ENCODE measurements at regions not wholly inside any gene's neighbourhood (a gene's known extent, or its start where the extent isn't known, plus 50 kb on each side); places are given as distances from the start of the nearest gene placed in this dataset.

GRCh38 chr10:121288864-121289661 is 309.2 kb downstream of the FGFR2 start:
- no peak for DNase-seq (ENCODE audit: low spot score)
- no peak for TF ChIP-seq CTCF (IDR thresholded peaks at IDR 0.05; ENCODE audit: extremely low read depth, insufficient read depth, missing control alignments)
- in situ Hi-C loops (cut with MboI; ENCODE audit: low pct_unique_long_range_greater_than_20kb, low sequenced_read_pairs, unreplicated experiment) = no loop called here

GRCh38 chr10:121289800-121290199 is 308.4 kb downstream of the FGFR2 start:
- in situ Hi-C loops (cut with MboI; ENCODE audit: low pct_unique_long_range_greater_than_20kb, low sequenced_read_pairs, unreplicated experiment) = no loop called here
- no peak for DNase-seq (ENCODE audit: low spot score)
- no peak for TF ChIP-seq CTCF (IDR thresholded peaks at IDR 0.05; ENCODE audit: extremely low read depth, insufficient read depth, missing control alignments)

- no peak for DNase-seq (ENCODE audit: low spot score)
- no peak for TF ChIP-seq CTCF (IDR thresholded peaks at IDR 0.05; ENCODE audit: extremely low read depth, insufficient read depth, missing control alignments)
- in situ Hi-C loops (cut with MboI; ENCODE audit: low pct_unique_long_range_greater_than_20kb, low sequenced_read_pairs, unreplicated experiment) = no loop called here
These were observed 307.6 kb downstream of the FGFR2 start for GRCh38 chr10:121290674-121291073.

GRCh38 chr10:121291376-121291775 is 306.9 kb downstream of the FGFR2 start:
- DNase-seq (ENCODE audit: low spot score) = no peak
- no peak for TF ChIP-seq CTCF (IDR thresholded peaks at IDR 0.05; ENCODE audit: extremely low read depth, insufficient read depth, missing control alignments)
- in situ Hi-C loops (cut with MboI; ENCODE audit: low pct_unique_long_range_greater_than_20kb, low sequenced_read_pairs, unreplicated experiment) = no loop called here

DNA sequence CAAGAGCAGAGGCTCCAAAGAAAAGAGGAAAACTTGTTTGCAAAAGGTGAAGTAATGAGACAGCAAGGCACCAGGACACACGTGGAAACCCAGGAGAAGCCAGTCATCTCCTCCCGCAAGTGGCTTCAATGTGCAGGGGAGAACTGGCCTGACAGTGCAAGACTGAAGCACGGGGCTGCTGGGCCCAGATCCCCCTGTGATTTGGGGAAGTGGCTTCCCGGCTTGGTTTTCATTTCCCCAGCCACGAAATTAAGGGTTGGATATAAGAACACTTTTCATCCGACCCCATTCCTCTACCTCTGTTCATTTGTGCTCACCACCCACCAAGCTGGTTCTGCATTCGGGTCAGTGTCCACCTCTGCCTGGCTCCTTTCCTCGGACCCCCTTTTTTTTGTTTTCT is 306.4 kb downstream of the FGFR2 start:
- in situ Hi-C loops (cut with MboI; ENCODE audit: low pct_unique_long_range_greater_than_20kb, low sequenced_read_pairs, unreplicated experiment) = no loop called here
- no peak for DNase-seq (ENCODE audit: low spot score)
- TF ChIP-seq CTCF (IDR thresholded peaks at IDR 0.05; ENCODE audit: extremely low read depth, insufficient read depth, missing control alignments) = no peak

DNA sequence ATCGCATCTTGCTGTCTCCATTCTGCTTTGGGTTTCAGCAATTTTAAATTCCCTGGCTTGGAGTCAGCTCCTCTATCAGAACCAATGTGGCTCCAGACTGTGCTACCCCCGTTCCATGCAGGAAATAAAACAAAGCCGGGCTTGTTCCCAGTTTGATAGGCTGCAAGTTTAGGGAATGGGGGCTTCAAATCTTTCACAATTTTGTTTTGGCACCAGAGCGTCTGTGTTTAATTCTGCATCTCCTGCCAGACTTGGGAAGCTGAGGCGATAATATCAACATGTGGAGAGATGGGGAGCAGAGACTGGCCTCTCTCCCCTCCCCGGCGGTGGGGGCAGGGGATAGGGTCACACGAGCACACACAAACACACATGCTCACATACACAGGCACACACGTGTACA is 305.9 kb downstream of the FGFR2 start:
- DNase-seq (ENCODE audit: low spot score) = no peak
- in situ Hi-C loops (cut with MboI; ENCODE audit: low pct_unique_long_range_greater_than_20kb, low sequenced_read_pairs, unreplicated experiment) = no loop called here

More for the DNA sequence above, 305.9 kb downstream of the FGFR2 start:
- no peak for TF ChIP-seq CTCF (IDR thresholded peaks at IDR 0.05; ENCODE audit: extremely low read depth, insufficient read depth, missing control alignments)
